Mammary epithelial cell (primary cell): ENCODE measurements at regions not wholly inside any gene's neighbourhood (a gene's known extent, or its start where the extent isn't known, plus 50 kb on each side); places are given as distances from the start of the nearest gene placed in this dataset.

ENCODE experiments used
- EZH2 ChIP-seq: IDR thresholded peaks from 2 replicates; pipeline ENCODE4 v1.6.1; 2012; ENCODE audit warnings: low read length, inconsistent platforms, borderline replicate concordance
- TF ChIP-seq, protein P1 (sequence below), 2 donors: IDR thresholded peaks in 1 of 2; conservative IDR thresholded peaks in 1 of 2; 2 replicates each; pipeline ENCODE4 v1.5.1; 2011 to 2012; ENCODE audit warnings: inconsistent platforms in 2 of 2, low read length in 2 of 2, mild to moderate bottlenecking in 2 of 2, control low read depth in 1 of 2, low read depth in 1 of 2; ENCODE audit not compliant: insufficient read depth in 1 of 2; ENCODE audit errors: extremely low read depth in 1 of 2

DNA sequence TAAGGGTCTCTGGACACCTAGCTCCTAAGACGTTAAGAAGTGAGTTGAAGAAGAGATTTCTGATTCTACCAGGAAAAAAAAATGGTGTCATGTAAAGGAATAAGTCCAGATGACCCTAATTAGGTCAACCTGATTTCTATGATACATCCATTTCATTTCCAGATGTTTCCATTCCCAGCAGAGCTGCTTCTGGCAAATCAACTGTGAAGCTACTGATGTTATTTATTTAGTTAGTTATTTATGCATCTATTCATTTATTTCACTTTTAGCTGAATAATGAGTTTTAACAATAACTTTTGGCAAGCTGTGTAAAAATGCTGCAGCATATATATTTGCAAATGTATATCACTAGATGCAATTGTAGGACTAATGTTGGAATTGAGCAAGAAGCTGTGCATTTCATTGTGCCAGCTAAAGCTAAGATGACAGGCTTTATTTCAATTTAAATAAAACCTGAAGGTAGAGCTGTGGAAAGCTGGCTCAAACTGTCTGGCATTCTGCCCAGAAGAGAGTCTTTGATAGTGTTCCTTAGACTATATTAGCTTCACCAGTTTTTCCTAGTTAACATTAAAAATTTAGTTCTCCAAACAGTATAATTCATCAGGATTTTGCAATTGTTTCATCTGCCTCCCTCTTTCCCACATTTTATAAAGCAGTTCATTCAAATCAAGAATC is 1164.4 kb upstream of the ADGRL4 start:
- TF ChIP-seq, protein P1, sequence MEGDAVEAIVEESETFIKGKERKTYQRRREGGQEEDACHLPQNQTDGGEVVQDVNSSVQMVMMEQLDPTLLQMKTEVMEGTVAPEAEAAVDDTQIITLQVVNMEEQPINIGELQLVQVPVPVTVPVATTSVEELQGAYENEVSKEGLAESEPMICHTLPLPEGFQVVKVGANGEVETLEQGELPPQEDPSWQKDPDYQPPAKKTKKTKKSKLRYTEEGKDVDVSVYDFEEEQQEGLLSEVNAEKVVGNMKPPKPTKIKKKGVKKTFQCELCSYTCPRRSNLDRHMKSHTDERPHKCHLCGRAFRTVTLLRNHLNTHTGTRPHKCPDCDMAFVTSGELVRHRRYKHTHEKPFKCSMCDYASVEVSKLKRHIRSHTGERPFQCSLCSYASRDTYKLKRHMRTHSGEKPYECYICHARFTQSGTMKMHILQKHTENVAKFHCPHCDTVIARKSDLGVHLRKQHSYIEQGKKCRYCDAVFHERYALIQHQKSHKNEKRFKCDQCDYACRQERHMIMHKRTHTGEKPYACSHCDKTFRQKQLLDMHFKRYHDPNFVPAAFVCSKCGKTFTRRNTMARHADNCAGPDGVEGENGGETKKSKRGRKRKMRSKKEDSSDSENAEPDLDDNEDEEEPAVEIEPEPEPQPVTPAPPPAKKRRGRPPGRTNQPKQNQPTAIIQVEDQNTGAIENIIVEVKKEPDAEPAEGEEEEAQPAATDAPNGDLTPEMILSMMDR (conservative IDR thresholded peaks at IDR 0.05 in 1 of 2, IDR thresholded peaks at IDR 0.05 in 1 of 2; ENCODE audit: extremely low read depth in 1 of 2, insufficient read depth in 1 of 2, low read depth in 1 of 2, low read length in 2 of 2): no peak
- no peak for TF ChIP-seq EZH2
